ENCODE measurements at regions not wholly inside any gene's neighbourhood (a gene's known extent, or its start where the extent isn't known, plus 50 kb on each side); places are given as distances from the start of the nearest gene placed in this dataset.
"Not testable (repeated sequence)": the region's sequence is repeated elsewhere in the genome, so short reads cannot be mapped to it uniquely, and the experiment has no call there.

- not testable (repeated sequence) for H3K4me3 Mint-ChIP-seq; H3K27me3 Mint-ChIP-seq (ENCODE audit: low read depth in 3 of 3); H3K9me3 Mint-ChIP-seq; H3K36me3 Mint-ChIP-seq; H3K4me1 Mint-ChIP-seq; H3K27ac Mint-ChIP-seq; DNase-seq
Measured at GRCh38 chr7:149930374-149931068, 56.8 kb downstream of the ATP6V0E2 start.

- DNase-seq; H3K27ac Mint-ChIP-seq; H3K27me3 Mint-ChIP-seq (ENCODE audit: low read depth in 3 of 3); H3K9me3 Mint-ChIP-seq; H3K36me3 Mint-ChIP-seq; H3K4me1 Mint-ChIP-seq; H3K4me3 Mint-ChIP-seq: not testable (repeated sequence)
Measured at GRCh38 chr7:149933776-149934175, 60.0 kb downstream of the ATP6V0E2 start.

DNA sequence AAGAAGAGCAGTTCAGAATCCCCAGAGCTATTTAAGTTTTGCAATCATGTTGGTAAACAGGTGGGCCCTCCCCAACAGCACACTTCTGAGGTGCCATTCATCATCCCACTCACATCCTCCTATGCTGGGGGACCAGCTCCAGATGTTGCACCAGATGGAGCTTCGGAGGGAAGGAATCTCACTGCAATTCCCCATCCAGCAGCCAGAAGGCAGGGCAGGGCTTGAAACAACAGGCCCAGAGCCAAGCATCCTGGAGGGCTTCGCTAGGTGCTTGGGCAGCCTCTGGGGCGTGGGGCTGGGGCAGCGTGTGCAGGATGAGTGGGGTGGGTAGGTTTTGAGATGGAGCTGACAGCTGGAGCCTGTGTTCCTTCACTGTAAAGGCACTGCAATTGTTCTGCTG lies 73.6 kb downstream of the ATP6V0E2 start:
- H3K9me3 Mint-ChIP-seq; DNase-seq; H3K4me3 Mint-ChIP-seq; H3K27me3 Mint-ChIP-seq (ENCODE audit: low read depth in 3 of 3); H3K36me3 Mint-ChIP-seq; H3K27ac Mint-ChIP-seq: not testable (repeated sequence)
- H3K4me1 Mint-ChIP-seq = peaks cover 8 to 14% of the 10 kb centered on the region in 2 donors

DNA sequence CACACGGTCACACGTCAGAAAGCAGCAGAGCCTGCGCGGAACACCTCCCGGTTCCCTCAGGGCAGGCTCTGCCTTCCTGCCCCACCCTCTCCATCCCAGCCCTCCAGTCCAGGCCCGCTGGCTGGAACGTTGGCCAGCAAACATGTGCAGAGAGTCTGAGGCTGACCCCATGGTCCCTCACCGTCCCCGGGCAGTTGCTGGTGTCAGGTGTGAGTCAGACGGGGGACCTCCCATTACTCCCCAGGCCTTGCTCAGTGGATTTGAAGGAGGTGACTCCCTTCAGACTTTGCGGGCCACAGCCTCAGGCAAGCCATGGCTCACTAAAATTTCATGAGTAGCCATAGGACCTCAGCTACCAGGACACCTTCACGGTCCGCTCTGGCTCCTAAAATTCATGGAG lies 74.7 kb downstream of the ATP6V0E2 start:
- not testable (repeated sequence) for H3K36me3 Mint-ChIP-seq; H3K9me3 Mint-ChIP-seq; H3K27ac Mint-ChIP-seq; H3K4me3 Mint-ChIP-seq; DNase-seq; H3K27me3 Mint-ChIP-seq (ENCODE audit: low read depth in 3 of 3)
- peaks cover 8 to 14% of the 10 kb centered on the region in 2 donors for H3K4me1 Mint-ChIP-seq

- Mint-ChIP-seq H3K4me3 (peak overlapping the region; percentile 59 to 73 (median 65)), H3K27ac (peak overlapping the region in 3 of 6 donors; percentile 34 to 59 (median 45)), H3K4me1 (peaks cover 8 to 14% of the 10 kb centered on the region in 2 donors)
- DNase-seq = peak in 1 of 3 donors; percentile 2
- not testable (repeated sequence) for H3K27me3 Mint-ChIP-seq (ENCODE audit: low read depth in 3 of 3); H3K9me3 Mint-ChIP-seq; H3K36me3 Mint-ChIP-seq
Measured at GRCh38 chr7:149949863-149950577, 76.3 kb downstream of the ATP6V0E2 start.

DNA sequence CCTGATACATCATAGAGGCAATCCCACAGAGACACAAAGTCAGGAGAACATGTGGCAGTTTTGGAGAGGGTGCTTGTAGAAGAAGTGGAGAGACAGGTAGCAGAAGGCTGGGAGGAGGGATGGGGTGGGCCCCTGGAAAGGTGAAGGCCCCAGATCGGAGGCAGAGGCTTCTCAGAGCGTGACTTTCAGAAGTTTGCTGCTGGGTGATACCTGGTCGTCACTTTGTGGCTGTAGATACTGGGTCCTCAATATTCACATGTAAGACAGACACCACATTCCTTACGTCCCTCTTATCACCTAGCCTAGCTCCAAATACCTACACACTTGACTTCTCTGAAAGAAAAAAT lies 76.8 kb downstream of the ATP6V0E2 start:
- H3K4me1 Mint-ChIP-seq = peaks cover 8 to 14% of the 10 kb centered on the region in 2 donors
- DNase-seq; H3K9me3 Mint-ChIP-seq; H3K27me3 Mint-ChIP-seq (ENCODE audit: low read depth in 3 of 3); H3K27ac Mint-ChIP-seq; H3K36me3 Mint-ChIP-seq: not testable (repeated sequence)
- peak overlapping the region in 4 of 5 donors; percentile 55 to 69 (median 62) for H3K4me3 Mint-ChIP-seq

GRCh38 chr7:149951579-149951978 lies 77.8 kb downstream of the ATP6V0E2 start:
- not testable (repeated sequence) for H3K9me3 Mint-ChIP-seq; DNase-seq; H3K27me3 Mint-ChIP-seq (ENCODE audit: low read depth in 3 of 3); H3K4me3 Mint-ChIP-seq; H3K36me3 Mint-ChIP-seq; H3K27ac Mint-ChIP-seq
- peaks cover 8 to 14% of the 10 kb centered on the region in 2 donors for H3K4me1 Mint-ChIP-seq

DNA sequence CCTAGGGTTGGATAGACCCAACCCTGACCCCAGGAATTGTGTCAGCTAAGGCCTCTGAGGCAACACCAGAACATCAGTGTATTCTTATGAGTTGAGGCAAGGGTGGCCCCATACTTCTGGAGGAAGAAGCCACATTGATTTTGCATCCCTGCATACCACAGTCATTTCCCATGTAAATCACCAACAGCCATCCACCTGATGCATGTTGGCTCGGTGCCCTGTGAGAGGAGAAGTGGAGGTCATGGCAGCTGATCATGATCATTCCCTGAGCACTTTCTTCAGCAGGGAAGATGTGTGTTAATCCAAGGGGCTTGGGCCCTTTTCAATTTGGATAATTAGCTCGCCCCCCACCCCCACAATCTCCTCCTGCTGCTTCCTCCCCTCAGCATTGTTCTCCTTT lies 85.1 kb downstream of the ATP6V0E2 start:
- peaks cover 2 to 11% (median 3%) of the 10 kb centered on the region in 3 donors for H3K27me3 Mint-ChIP-seq (ENCODE audit: low read depth in 3 of 3)
- DNase-seq, H3K27ac Mint-ChIP-seq, H3K36me3 Mint-ChIP-seq, H3K4me3 Mint-ChIP-seq: not testable (repeated sequence)
- H3K4me1 Mint-ChIP-seq = peaks cover 12 to 24% of the 10 kb centered on the region in 2 donors
- H3K9me3 Mint-ChIP-seq = peaks cover 11 to 31% (median 21%) of the 10 kb centered on the region in 6 donors

GRCh38 chr7:149960863-149961262 lies 87.1 kb downstream of the ATP6V0E2 start:
- H3K36me3 Mint-ChIP-seq = not testable (repeated sequence)
- peak in 2 of 3 donors; percentile 9 to 16 for DNase-seq
- peak overlapping the region in 2 of 5 donors; percentile 2 to 49 for H3K4me3 Mint-ChIP-seq
- peak overlapping the region; percentile 59 to 90 (median 78) for H3K27ac Mint-ChIP-seq
- H3K27me3 Mint-ChIP-seq (ENCODE audit: low read depth in 3 of 3) = peaks cover 2 to 11% (median 3%) of the 10 kb centered on the region in 3 donors
- H3K9me3 Mint-ChIP-seq = peaks cover 11 to 31% (median 21%) of the 10 kb centered on the region in 6 donors
- peaks cover 12 to 24% of the 10 kb centered on the region in 2 donors for H3K4me1 Mint-ChIP-seq

DNA sequence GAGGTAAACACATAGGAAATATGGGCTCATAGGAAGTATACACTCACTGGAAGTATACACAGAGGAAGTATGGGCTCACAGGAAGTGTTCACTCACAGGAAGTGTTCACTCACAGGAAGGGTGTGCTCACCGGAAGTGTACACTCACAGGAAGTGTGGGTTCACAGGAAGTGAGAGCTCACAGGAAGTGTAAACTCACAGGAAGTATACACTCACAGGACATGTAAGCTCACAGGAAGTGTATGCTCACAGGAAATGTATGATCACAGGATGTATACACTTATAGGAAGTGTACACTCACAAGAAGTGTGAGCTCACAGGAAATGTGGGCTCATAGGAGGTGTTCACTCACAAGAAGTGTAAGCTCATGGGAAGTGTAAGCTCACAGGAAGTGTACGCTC lies 88.1 kb downstream of the ATP6V0E2 start:
- not testable (repeated sequence) for H3K4me3 Mint-ChIP-seq, H3K36me3 Mint-ChIP-seq
- peaks cover 12 to 24% of the 10 kb centered on the region in 2 donors for H3K4me1 Mint-ChIP-seq
- H3K27me3 Mint-ChIP-seq (ENCODE audit: low read depth in 3 of 3) = peaks cover 2 to 11% (median 4%) of the 10 kb centered on the region in 3 donors
- DNase-seq = peak in 2 of 3 donors; percentile 18 to 30
- peak overlapping the region; percentile 78 to 90 (median 88) for H3K27ac Mint-ChIP-seq
- H3K9me3 Mint-ChIP-seq = peaks cover 10 to 31% (median 21%) of the 10 kb centered on the region in 6 donors

DNA sequence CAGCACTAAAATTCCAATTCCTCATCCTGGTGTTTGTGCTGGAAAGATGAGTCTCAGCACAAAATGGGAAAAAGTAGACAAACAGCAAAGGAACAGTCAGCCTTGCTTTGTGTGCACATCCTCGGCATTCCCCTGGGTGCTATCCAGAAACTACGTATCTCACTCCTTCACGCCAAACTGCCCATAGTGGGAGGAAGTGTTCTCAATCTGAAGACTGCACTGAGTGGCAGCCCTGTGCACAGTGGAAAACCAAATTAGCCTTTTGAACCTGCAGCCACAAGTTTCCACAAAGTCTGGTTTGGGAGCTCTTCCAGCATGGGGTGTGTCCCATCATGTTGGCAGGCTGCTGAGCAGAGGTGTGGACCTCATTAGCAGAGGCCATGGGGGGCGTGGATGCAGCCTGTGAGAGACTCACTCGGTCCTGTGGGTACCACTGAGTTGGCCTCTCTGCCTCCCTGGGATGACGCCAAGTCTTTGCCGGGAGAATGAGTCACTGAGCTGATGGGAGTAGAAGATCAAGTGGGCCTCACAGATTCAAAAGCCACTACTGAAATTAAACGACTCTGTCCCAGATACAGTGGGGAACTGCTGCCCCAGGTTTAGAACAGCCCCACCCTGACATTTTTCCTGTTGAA lies 89.0 kb downstream of the ATP6V0E2 start:
- Mint-ChIP-seq H3K9me3 (peaks cover 10 to 31% (median 21%) of the 10 kb centered on the region in 6 donors), H3K27ac (peak overlapping the region; percentile 45 to 90 (median 74)), H3K27me3 (ENCODE audit: low read depth in 3 of 3) (peaks cover 2 to 11% (median 4%) of the 10 kb centered on the region in 3 donors), H3K4me1 (peaks cover 12 to 24% of the 10 kb centered on the region in 2 donors), H3K4me3 (peak overlapping the region in 1 of 5 donors; percentile 7)
- not testable (repeated sequence) for H3K36me3 Mint-ChIP-seq, DNase-seq

DNA sequence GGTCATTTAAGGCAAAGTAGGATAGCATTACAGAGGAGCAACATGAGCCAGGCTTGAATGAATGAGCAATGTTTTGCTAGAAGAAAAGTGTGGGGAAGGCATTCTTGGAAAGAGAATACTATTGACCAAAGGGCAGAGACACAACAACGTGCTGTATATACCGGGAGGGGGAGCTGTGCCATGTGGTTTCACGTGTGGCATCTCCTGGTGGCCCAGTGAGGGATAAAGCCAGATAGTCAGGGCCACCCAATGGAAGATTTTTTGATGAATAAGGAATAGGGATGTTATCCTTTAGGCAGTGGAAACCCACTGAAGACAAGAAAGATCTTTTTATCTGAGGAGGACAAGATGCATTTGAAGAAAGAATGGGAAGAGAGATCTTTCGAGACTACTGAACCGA lies 90.2 kb downstream of the ATP6V0E2 start:
- H3K4me3 Mint-ChIP-seq, DNase-seq, H3K27ac Mint-ChIP-seq, H3K36me3 Mint-ChIP-seq: not testable (repeated sequence)
- Mint-ChIP-seq H3K4me1 (peaks cover 12 to 24% of the 10 kb centered on the region in 2 donors), H3K9me3 (peaks cover 10 to 31% (median 21%) of the 10 kb centered on the region in 6 donors), H3K27me3 (ENCODE audit: low read depth in 3 of 3) (peaks cover 2 to 11% (median 4%) of the 10 kb centered on the region in 3 donors)

DNA sequence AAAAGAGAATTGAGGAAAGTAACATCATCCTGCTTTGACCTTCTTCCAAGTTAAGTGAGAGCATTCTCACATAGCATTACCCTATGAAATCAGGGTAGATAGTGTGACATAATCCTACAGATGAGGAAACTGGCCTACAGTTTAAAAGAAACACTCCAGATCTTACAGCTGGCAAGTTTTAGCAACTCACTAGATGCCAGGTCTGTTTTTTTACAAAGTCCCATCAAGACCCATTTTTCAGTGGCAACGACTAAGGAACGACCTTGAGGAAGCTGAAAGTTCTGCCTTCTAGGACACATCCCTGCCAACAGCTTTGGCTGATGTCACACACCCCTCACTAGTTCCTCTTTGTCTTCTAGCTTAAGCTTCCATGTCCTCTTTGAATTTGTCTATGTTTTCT lies 92.7 kb downstream of the ATP6V0E2 start:
- H3K27me3 Mint-ChIP-seq (ENCODE audit: low read depth in 3 of 3); H3K27ac Mint-ChIP-seq; DNase-seq: not testable (repeated sequence)

GRCh38 chr7:149972977-149973376 lies 99.2 kb downstream of the ATP6V0E2 start:
- not testable (repeated sequence) for DNase-seq; H3K4me3 Mint-ChIP-seq; H3K4me1 Mint-ChIP-seq; H3K27ac Mint-ChIP-seq; H3K36me3 Mint-ChIP-seq; H3K9me3 Mint-ChIP-seq; H3K27me3 Mint-ChIP-seq (ENCODE audit: low read depth in 3 of 3)

More for the DNA sequence above, 92.7 kb downstream of the ATP6V0E2 start:
- H3K9me3 Mint-ChIP-seq = peaks cover 2 to 18% (median 9%) of the 10 kb centered on the region in 6 donors
- not testable (repeated sequence) for H3K4me3 Mint-ChIP-seq, H3K36me3 Mint-ChIP-seq
- peaks cover 7 to 12% of the 10 kb centered on the region in 2 donors for H3K4me1 Mint-ChIP-seq

Measured in immature natural killer cell (primary cell).